Hematopoietic multipotent progenitor cell treated with erythropoietin and hydrocortisone succinate and interleukin-3 and kit ligand, for 6 days (in vitro differentiated cells): ENCODE measurements at regions not wholly inside any gene's neighbourhood (a gene's known extent, or its start where the extent isn't known, plus 50 kb on each side); places are given as distances from the start of the nearest gene placed in this dataset.
"Not testable (repeated sequence)": the region's sequence is repeated elsewhere in the genome, so short reads cannot be mapped to it uniquely, and the experiment has no call there.

Experiments used
- DNase-seq: peaks from one replicate; pipeline ENCODE4 v3.0.0-alpha.2; 2015

DNA sequence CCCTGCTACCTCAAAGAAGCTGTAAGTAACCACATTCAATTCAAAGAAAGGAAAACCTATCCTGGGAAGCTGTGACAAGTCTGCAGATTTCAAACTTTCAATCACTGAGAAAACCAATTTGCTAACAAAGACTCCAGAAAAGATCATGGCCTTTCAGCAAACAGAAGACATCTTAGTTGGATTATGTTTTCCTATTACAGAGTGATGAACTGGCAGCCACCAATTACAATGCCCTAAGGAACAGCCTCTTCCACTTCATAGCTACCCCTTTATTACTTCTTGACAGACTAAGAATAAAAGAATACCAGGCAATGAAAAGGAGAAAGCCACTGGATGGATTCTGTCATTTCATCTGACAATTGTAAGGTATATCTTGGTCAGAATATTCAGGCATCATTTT, 128.2 kb upstream of the RASEF start:
- no peak for DNase-seq

GRCh38 chr9:83189026-83189425, 126.1 kb upstream of the RASEF start:
- DNase-seq, result not testable (repeated sequence)

DNA sequence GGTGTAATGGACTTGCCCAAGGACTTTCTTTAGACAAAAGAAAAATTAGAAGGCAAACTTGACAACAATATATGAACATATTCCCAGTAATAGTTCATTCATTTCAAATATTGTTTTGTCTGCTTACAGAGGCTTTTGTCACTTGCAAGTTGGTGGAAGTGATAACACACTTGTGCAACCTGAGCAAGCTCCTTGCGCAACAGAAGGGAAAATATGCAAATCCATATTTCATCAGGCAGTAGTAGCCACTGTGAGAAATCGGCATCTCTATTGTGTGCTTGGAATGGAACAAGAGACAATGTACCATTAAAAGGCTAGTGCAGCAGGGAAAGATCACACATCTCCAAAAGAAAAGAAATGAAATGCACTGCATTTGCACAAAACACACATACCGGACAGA, 125.3 kb upstream of the RASEF start:
- no peak for DNase-seq

DNA sequence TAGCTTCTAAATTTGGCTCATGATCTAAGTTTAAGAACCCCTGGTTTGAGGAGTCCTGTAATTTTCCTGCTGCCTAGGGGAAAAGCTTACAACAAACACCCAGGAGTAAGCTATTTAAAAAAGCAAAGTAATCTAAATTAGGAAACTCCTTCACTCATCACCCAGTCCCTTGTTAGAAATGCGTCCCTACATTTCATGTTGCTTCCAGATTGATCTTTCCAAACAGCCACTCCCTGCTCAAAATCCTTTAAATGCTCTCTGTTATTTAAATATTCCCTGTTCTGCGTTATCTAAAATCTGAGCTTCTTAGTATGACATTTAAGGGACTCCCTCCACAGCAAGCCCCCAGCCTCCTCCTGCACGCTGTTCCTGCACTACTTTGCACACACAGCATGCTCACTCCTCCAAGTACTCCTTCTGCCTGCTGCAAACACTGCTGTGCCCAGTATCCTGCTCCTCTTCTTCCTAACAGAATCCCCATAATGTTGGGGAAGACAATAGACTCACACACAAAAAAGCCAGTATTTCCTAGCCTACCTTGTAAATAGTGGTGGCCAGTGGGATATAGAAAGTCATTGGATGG, 123.3 kb upstream of the RASEF start:
- no peak for DNase-seq

DNA sequence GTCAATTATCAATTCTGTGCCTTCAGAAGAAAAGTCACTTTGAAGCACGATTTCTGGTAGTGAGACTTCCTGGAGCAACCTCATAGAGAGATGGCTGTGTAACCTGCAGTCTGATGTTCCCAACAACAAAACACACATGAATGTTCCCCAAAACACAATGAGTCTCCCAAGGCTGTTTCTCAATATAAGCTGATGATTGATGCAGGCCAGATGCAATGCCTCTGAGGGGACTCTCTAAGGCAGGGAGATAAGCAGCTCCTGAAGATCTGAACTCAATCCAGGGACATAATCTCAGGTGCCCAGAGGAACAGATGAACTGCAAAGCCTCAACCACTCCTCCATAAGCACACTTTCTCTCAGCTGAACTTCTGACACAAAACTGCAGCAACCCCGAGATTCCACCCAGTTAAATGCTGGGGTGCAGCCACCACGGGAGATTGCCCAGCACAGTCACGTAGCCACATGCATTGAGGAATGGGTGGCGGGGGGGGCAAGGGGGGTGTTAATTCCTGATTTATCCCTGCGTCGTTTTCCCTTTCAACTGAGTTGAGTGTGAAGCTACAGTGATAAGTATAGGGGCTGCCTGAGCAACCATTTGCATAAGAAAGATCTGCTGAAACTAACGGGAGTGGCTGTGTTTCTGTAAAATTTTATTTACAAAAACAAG, 122.7 kb upstream of the RASEF start:
- DNase-seq, result no peak

- DNase-seq, result no peak
Observed at GRCh38 chr9:83183621-83184020, 120.7 kb upstream of the RASEF start.

DNA sequence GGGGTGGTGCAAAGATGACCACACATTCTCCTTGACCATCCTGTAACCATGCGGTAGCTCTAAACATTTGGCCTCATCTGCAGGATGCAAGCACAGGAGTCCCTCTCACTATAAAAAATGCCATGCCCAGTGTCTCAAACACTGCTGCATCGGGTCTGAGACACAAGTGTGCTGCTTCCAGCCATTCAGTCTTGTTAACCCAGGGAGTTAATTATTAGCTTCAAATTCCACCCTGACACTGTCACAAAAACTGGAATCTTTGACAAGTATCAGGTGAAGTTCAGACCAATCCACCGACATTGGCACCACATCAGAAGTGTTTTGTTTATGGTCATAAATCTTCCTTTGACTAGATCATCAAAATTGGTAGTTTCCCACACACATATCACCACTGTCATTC, 119.1 kb upstream of the RASEF start:
- no peak for DNase-seq

GRCh38 chr9:83178717-83179116, 115.8 kb upstream of the RASEF start:
- DNase-seq, result no peak

DNA sequence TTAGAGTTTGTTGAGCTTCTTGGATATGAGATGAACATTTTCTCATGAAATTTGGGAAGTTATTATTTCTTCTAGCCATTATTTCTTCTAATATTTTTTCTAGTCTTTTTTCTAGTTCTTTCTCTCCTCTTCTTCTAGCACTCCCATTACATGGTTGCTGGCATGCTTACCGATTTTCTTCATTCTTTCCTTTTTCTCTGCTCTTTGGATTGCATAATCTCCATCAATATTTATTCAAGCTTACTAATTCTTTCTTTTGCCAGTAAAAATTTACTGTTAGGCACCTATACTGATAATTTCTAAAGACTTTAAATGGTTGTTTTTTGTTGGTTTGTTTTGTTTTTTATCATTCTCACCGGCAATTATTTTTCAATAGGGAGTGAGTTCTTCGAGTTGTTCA, 114.8 kb upstream of the RASEF start:
- DNase-seq, result no peak

GRCh38 chr9:83167126-83167525, 104.2 kb upstream of the RASEF start:
- no peak for DNase-seq

- no peak for DNase-seq
Observed at GRCh38 chr9:83166372-83166771, 103.4 kb upstream of the RASEF start.

DNA sequence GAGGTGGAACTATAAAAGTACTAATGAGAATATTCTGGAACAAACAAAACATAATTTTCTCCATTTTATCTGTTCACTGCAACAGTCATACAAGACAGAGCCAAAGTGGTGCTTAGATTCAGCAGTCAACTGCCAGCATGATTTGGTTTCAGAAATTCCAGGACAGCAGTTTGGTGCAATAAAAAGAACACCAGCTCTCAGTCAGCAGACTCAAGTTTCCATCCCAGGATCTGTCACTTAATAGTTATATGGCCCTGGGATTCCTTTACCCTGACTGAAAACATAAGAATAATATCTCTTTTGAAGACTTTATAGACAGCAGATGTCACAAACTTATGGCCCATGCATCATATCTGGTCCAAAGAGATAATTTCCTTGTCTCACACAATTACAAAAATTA, 92.8 kb upstream of the RASEF start:
- no peak for DNase-seq

GRCh38 chr9:83154821-83155220, 91.9 kb upstream of the RASEF start:
- no peak for DNase-seq

- no peak for DNase-seq
Observed at GRCh38 chr9:83154087-83154736, 91.3 kb upstream of the RASEF start.

- no peak for DNase-seq
Observed at GRCh38 chr9:83153030-83153429, 90.1 kb upstream of the RASEF start.

DNA sequence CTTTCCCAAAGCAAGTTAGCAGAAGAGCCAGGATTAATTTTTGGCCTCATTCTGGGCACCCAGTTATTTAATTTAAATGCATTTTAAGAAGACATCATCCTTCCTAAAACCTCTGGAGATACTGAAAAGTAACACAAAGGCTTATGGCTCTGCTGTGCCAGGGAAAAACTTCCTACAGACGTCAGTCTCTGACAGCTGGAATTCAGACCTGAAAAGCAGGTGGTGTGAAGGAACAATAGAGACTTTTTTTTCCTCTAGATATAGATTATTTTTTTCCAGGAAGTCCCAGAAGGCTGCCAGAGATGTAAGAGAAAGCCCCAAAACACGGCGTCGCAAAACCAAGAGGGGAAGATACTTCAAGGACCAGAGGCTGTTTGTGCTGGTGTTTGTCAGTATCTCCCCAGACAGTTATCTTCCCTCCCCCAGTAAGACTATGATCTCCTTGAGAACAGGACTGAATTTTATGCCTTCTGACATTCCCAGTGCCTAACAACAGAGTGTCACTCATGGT, 88.7 kb upstream of the RASEF start:
- no peak for DNase-seq

- no peak for DNase-seq
Observed at GRCh38 chr9:83147315-83148149, 84.6 kb upstream of the RASEF start.

DNA sequence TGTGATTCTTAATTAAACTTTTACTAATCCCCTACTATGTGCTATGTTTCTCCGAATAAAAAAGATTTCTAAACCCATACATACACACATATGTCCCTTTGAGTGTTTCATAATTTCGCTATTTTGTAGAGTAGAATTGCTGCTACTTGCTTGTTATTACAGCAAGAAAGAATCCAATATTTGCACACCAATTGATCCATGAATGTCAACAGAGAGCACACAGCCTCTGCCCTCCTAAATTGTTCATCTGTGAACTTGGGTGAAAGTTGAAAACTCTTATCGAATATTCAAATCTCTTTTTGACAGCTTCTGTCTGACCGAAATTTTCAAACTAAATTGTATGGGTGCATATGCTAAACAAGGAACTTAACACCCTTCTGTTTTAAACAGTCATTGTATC, 83.4 kb upstream of the RASEF start:
- no peak for DNase-seq

GRCh38 chr9:83144492-83144891, 81.5 kb upstream of the RASEF start:
- DNase-seq, result no peak

- DNase-seq, result no peak
Observed at GRCh38 chr9:83142389-83142788, 79.4 kb upstream of the RASEF start.

DNA sequence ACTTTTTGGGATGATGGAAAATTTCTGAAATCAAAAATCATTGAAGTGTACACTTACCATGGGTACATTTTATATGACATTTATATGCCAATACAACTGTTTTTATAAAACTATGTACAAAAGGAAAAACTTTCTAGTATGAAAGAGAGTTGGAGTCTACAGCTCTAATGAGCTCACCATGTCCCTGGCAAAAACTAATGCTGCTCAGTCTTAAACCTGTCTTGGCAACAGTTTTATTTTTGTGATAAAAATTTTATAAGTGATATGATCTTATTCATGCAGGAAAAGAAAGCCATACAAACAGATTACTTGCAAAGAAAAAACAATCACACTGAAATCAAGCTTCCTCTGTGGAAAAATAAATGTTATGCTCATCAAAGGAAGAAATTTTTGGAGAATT, 78.9 kb upstream of the RASEF start:
- DNase-seq, result no peak

GRCh38 chr9:83140061-83140460, 77.1 kb upstream of the RASEF start:
- DNase-seq, result no peak

DNA sequence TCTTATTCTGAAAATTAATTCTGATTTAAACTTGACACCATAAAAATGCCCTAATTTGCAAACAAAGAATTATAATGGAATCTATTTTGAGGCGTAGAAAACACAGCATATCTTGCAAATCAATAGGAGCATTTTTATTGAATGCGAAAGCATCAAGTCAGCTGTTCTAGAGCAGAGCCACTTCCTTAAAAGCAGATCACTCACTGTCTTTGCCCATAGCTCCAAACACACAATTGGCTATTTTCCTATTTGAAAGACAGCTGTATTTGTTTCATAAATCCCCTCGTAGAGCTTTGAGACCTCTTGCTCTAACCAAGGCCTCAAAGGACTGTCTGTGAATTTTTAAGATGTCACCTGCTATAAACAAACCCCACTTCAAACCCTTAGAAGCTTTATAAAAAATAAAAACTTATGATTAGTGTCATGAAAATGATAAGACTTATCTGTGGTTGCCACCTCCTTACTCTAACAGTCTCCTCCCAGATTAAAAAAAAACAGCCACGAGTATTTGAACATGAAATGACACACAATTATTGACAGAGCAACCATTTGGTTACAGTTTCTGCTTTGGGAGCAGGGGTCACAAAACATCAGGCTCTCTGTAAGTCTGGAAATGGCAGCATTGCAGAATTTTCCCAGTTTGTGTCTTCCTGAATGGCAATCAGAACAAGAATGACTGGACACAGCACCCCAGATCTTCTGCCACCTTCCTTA, 75.6 kb upstream of the RASEF start:
- peak; percentile 13 for DNase-seq
